ENCODE measurements at regions not wholly inside any gene's neighbourhood (a gene's known extent, or its start where the extent isn't known, plus 50 kb on each side); places are given as distances from the start of the nearest gene placed in this dataset.
"Not testable (repeated sequence)": the region's sequence is repeated elsewhere in the genome, so short reads cannot be mapped to it uniquely, and the experiment has no call there.

GRCh38 chr17:74117999-74118421 lies 85.5 kb upstream of the RPL38 start:
- Mint-ChIP-seq H3K4me1 (ENCODE audit: low read depth) (no peaks in the 10 kb centered on the region), H3K27me3 (ENCODE audit: low read depth) (no peaks in the 10 kb centered on the region), H3K4me3 (ENCODE audit: low read depth) (no peak overlapping the region), H3K27ac (no peak overlapping the region), H3K9me3 (no peaks in the 10 kb centered on the region), H3K36me3 (ENCODE audit: low read depth) (no peaks in the 10 kb centered on the region)
- DNase-seq (ENCODE audit: low spot score) = no peak
- intact Hi-C loops (cut with micrococcal nuclease) = no loop called here

GRCh38 chr17:74118504-74118903 lies 85.0 kb upstream of the RPL38 start:
- Mint-ChIP-seq H3K36me3 (ENCODE audit: low read depth) (no peaks in the 10 kb centered on the region), H3K4me1 (ENCODE audit: low read depth) (no peaks in the 10 kb centered on the region), H3K27ac (no peak overlapping the region), H3K4me3 (ENCODE audit: low read depth) (no peak overlapping the region), H3K9me3 (no peaks in the 10 kb centered on the region), H3K27me3 (ENCODE audit: low read depth) (no peaks in the 10 kb centered on the region)
- intact Hi-C loops (cut with micrococcal nuclease) = no loop called here
- no peak for DNase-seq (ENCODE audit: low spot score)

- Mint-ChIP-seq H3K9me3 (no peaks in the 10 kb centered on the region), H3K36me3 (ENCODE audit: low read depth) (no peaks in the 10 kb centered on the region), H3K27ac (no peak overlapping the region)
These were observed 84.4 kb upstream of the RPL38 start for GRCh38 chr17:74119049-74119580.

GRCh38 chr17:74119965-74120364 lies 83.5 kb upstream of the RPL38 start:
- Mint-ChIP-seq H3K27ac (no peak overlapping the region), H3K9me3 (no peaks in the 10 kb centered on the region), H3K4me1 (ENCODE audit: low read depth) (no peaks in the 10 kb centered on the region), H3K27me3 (ENCODE audit: low read depth) (no peaks in the 10 kb centered on the region), H3K36me3 (ENCODE audit: low read depth) (no peaks in the 10 kb centered on the region), H3K4me3 (ENCODE audit: low read depth) (no peak overlapping the region)
- no peak for DNase-seq (ENCODE audit: low spot score)
- intact Hi-C loops (cut with micrococcal nuclease) = no loop called here

More at GRCh38 chr17:74119049-74119580, 84.4 kb upstream of the RPL38 start:
- H3K27me3 Mint-ChIP-seq (ENCODE audit: low read depth) = no peaks in the 10 kb centered on the region
- no peak overlapping the region for H3K4me3 Mint-ChIP-seq (ENCODE audit: low read depth)
- intact Hi-C loops (cut with micrococcal nuclease) = no loop called here
- no peaks in the 10 kb centered on the region for H3K4me1 Mint-ChIP-seq (ENCODE audit: low read depth)
- DNase-seq (ENCODE audit: low spot score) = no peak

- no peaks in the 10 kb centered on the region for H3K4me1 Mint-ChIP-seq (ENCODE audit: low read depth)
- no peaks in the 10 kb centered on the region for H3K9me3 Mint-ChIP-seq
- H3K27me3 Mint-ChIP-seq (ENCODE audit: low read depth) = no peaks in the 10 kb centered on the region
- intact Hi-C loops (cut with micrococcal nuclease) = no loop called here
- no peak for DNase-seq (ENCODE audit: low spot score)
- H3K27ac Mint-ChIP-seq = no peak overlapping the region
- no peaks in the 10 kb centered on the region for H3K36me3 Mint-ChIP-seq (ENCODE audit: low read depth)
- H3K4me3 Mint-ChIP-seq (ENCODE audit: low read depth) = no peak overlapping the region
These were observed 80.1 kb upstream of the RPL38 start for GRCh38 chr17:74123350-74123749.

- Mint-ChIP-seq H3K4me3 (ENCODE audit: low read depth) (no peak overlapping the region), H3K27me3 (ENCODE audit: low read depth) (no peaks in the 10 kb centered on the region), H3K9me3 (no peaks in the 10 kb centered on the region), H3K27ac (no peak overlapping the region), H3K4me1 (ENCODE audit: low read depth) (no peaks in the 10 kb centered on the region), H3K36me3 (ENCODE audit: low read depth) (no peaks in the 10 kb centered on the region)
- intact Hi-C loops (cut with micrococcal nuclease) = no loop called here
- no peak for DNase-seq (ENCODE audit: low spot score)
These were observed 79.5 kb upstream of the RPL38 start for GRCh38 chr17:74123866-74124444.

- Mint-ChIP-seq H3K4me3 (ENCODE audit: low read depth) (no peak overlapping the region), H3K4me1 (ENCODE audit: low read depth) (no peaks in the 10 kb centered on the region), H3K36me3 (ENCODE audit: low read depth) (no peaks in the 10 kb centered on the region), H3K27ac (no peak overlapping the region), H3K27me3 (ENCODE audit: low read depth) (no peaks in the 10 kb centered on the region), H3K9me3 (no peaks in the 10 kb centered on the region)
- no peak for DNase-seq (ENCODE audit: low spot score)
- intact Hi-C loops (cut with micrococcal nuclease) = no loop called here
These were observed 78.3 kb upstream of the RPL38 start for GRCh38 chr17:74125156-74125555.

- Mint-ChIP-seq H3K4me3 (ENCODE audit: low read depth) (no peak overlapping the region), H3K9me3 (no peaks in the 10 kb centered on the region), H3K4me1 (ENCODE audit: low read depth) (no peaks in the 10 kb centered on the region), H3K36me3 (ENCODE audit: low read depth) (no peaks in the 10 kb centered on the region), H3K27ac (no peak overlapping the region), H3K27me3 (ENCODE audit: low read depth) (no peaks in the 10 kb centered on the region)
- DNase-seq (ENCODE audit: low spot score) = no peak
- intact Hi-C loops (cut with micrococcal nuclease) = no loop called here
These were observed 77.1 kb upstream of the RPL38 start for GRCh38 chr17:74126179-74126900.

GRCh38 chr17:74126959-74127358 lies 76.5 kb upstream of the RPL38 start:
- Mint-ChIP-seq H3K9me3 (no peaks in the 10 kb centered on the region), H3K4me3 (ENCODE audit: low read depth) (no peak overlapping the region), H3K4me1 (ENCODE audit: low read depth) (no peaks in the 10 kb centered on the region), H3K36me3 (ENCODE audit: low read depth) (no peaks in the 10 kb centered on the region), H3K27me3 (ENCODE audit: low read depth) (no peaks in the 10 kb centered on the region), H3K27ac (no peak overlapping the region)
- DNase-seq (ENCODE audit: low spot score) = no peak
- intact Hi-C loops (cut with micrococcal nuclease) = no loop called here

GRCh38 chr17:74128456-74129211 lies 74.8 kb upstream of the RPL38 start:
- H3K27me3 Mint-ChIP-seq (ENCODE audit: low read depth) = no peaks in the 10 kb centered on the region
- H3K4me1 Mint-ChIP-seq (ENCODE audit: low read depth) = no peaks in the 10 kb centered on the region
- intact Hi-C loops (cut with micrococcal nuclease) = no loop called here
- no peak overlapping the region for H3K4me3 Mint-ChIP-seq (ENCODE audit: low read depth)
- H3K27ac Mint-ChIP-seq = no peak overlapping the region
- no peaks in the 10 kb centered on the region for H3K36me3 Mint-ChIP-seq (ENCODE audit: low read depth)
- no peak for DNase-seq (ENCODE audit: low spot score)
- no peaks in the 10 kb centered on the region for H3K9me3 Mint-ChIP-seq

- H3K4me1 Mint-ChIP-seq (ENCODE audit: low read depth); H3K36me3 Mint-ChIP-seq (ENCODE audit: low read depth); H3K27ac Mint-ChIP-seq; intact Hi-C loops (cut with micrococcal nuclease); H3K4me3 Mint-ChIP-seq (ENCODE audit: low read depth); DNase-seq (ENCODE audit: low spot score); H3K27me3 Mint-ChIP-seq (ENCODE audit: low read depth); H3K9me3 Mint-ChIP-seq: not testable (repeated sequence)
These were observed 73.7 kb upstream of the RPL38 start for GRCh38 chr17:74129800-74130199.

GRCh38 chr17:74130276-74130675 lies 73.2 kb upstream of the RPL38 start:
- no peaks in the 10 kb centered on the region for H3K4me1 Mint-ChIP-seq (ENCODE audit: low read depth)
- H3K27me3 Mint-ChIP-seq (ENCODE audit: low read depth) = no peaks in the 10 kb centered on the region
- intact Hi-C loops (cut with micrococcal nuclease) = no loop called here
- H3K27ac Mint-ChIP-seq = no peak overlapping the region
- no peaks in the 10 kb centered on the region for H3K9me3 Mint-ChIP-seq
- no peak for DNase-seq (ENCODE audit: low spot score)
- no peaks in the 10 kb centered on the region for H3K36me3 Mint-ChIP-seq (ENCODE audit: low read depth)
- H3K4me3 Mint-ChIP-seq (ENCODE audit: low read depth) = no peak overlapping the region

GRCh38 chr17:74130841-74131240 lies 72.6 kb upstream of the RPL38 start:
- Mint-ChIP-seq H3K27me3 (ENCODE audit: low read depth) (no peaks in the 10 kb centered on the region), H3K36me3 (ENCODE audit: low read depth) (no peaks in the 10 kb centered on the region), H3K9me3 (no peaks in the 10 kb centered on the region), H3K4me3 (ENCODE audit: low read depth) (no peak overlapping the region), H3K4me1 (ENCODE audit: low read depth) (no peaks in the 10 kb centered on the region), H3K27ac (no peak overlapping the region)
- intact Hi-C loops (cut with micrococcal nuclease) = no loop called here
- no peak for DNase-seq (ENCODE audit: low spot score)

Measured in activated T-helper 2 cell treated with anti-CD3 and anti-CD28 coated beads, Interferon-gamma antibody, Interleukin-2, Interleukin-4, amounts not matched to agents 10 μg/mL and 5 μg/mL and 100 μg/mL, durations not matched to agents 14 hours and 24 hours and 36 hours (primary cell).